Fibroblast of lung (primary cell): ENCODE measurements at regions not wholly inside any gene's neighbourhood (a gene's known extent, or its start where the extent isn't known, plus 50 kb on each side); places are given as distances from the start of the nearest gene placed in this dataset.

Experiments used
- DNase-seq, 2 donors: peaks; one replicate each; pipeline versions ENCODE4 v3.0.0 to v3.0.0-alpha.2; 2010; ENCODE audit warnings: low read depth in 2 of 2
- H2AFZ ChIP-seq: 2 replicates; pipeline ENCODE4 v1.5.1; 2012; ENCODE audit warnings: low read length, control low read depth, inconsistent platforms
- H3K27ac ChIP-seq: 2 replicates; pipeline ENCODE4 v1.5.1; 2011; ENCODE audit warnings: low read length, control low read depth; ENCODE audit not compliant: insufficient read depth
- H3K27me3 ChIP-seq: 2 replicates; pipeline ENCODE4 v1.5.1; 2011; ENCODE audit warnings: mild to moderate bottlenecking, low read length; ENCODE audit not compliant: control insufficient read depth, insufficient read depth
- H3K36me3 ChIP-seq: 2 replicates; pipeline ENCODE4 v1.5.1; 2011; ENCODE audit warnings: low read length; ENCODE audit not compliant: control insufficient read depth, insufficient read depth
- H3K4me1 ChIP-seq: 2 replicates; pipeline ENCODE4 v1.5.1; 2011; ENCODE audit warnings: low read length; ENCODE audit not compliant: control insufficient read depth, insufficient read depth; ENCODE audit errors: extremely low read depth
- H3K4me2 ChIP-seq: 2 replicates; pipeline ENCODE4 v1.5.1; 2011; ENCODE audit warnings: low read length, control low read depth; ENCODE audit not compliant: insufficient read depth; ENCODE audit errors: extremely low read depth
- H3K4me3 ChIP-seq, 4 experiments: fragments of 200-600 bp in 1 of 4; sonication (generic) in 1 of 4; replicated peaks in 1 of 4; 2 replicates each; pipeline ENCODE4 v1.5.1; 2011 to 2016; ENCODE audit warnings: low read length in 4 of 4, low read depth in 3 of 4, mild to moderate bottlenecking in 3 of 4, control low read depth in 2 of 4, inconsistent platforms in 1 of 4, mixed read lengths in 1 of 4; ENCODE audit not compliant: insufficient read depth in 1 of 4; ENCODE audit errors: control extremely low read depth in 1 of 4
- H3K79me2 ChIP-seq: 2 replicates; pipeline ENCODE4 v1.5.1; 2012; ENCODE audit warnings: mild to moderate bottlenecking, low read length, inconsistent platforms; ENCODE audit not compliant: control insufficient read depth, insufficient read depth
- H3K9ac ChIP-seq: 2 replicates; pipeline ENCODE4 v1.5.1; 2011; ENCODE audit warnings: mild to moderate bottlenecking, low read length, control low read depth; ENCODE audit not compliant: insufficient read depth
- H3K9me3 ChIP-seq: 2 replicates; pipeline ENCODE4 v1.5.1; 2012; ENCODE audit warnings: low read depth, low read length; ENCODE audit not compliant: control insufficient read depth, insufficient read depth
- H4K20me1 ChIP-seq: 2 replicates; pipeline ENCODE4 v1.5.1; 2011; ENCODE audit warnings: low read length; ENCODE audit not compliant: control insufficient read depth, insufficient read depth; ENCODE audit errors: extremely low read depth
- EZH2 ChIP-seq: IDR thresholded peaks from 2 replicates; pipeline ENCODE4 v1.5.1; 2012; ENCODE audit warnings: low read length, control low read depth, mild to moderate bottlenecking; ENCODE audit errors: missing control alignments
- TF ChIP-seq, protein P1 (sequence below), 2 donors: IDR thresholded peaks in 1 of 2; conservative IDR thresholded peaks in 1 of 2; 1 replicate in 1 of 2; 2 replicates in 1 of 2; pipeline ENCODE4 v1.5.1; 2011 to 2012; ENCODE audit warnings: low read length in 2 of 2, control low read depth in 1 of 2, inconsistent platforms in 1 of 2, low read depth in 1 of 2, mild to moderate bottlenecking in 1 of 2

- no peaks in the 10 kb centered on the region for H3K9me3 ChIP-seq
- DNase-seq = no peak
- H3K36me3 ChIP-seq = no peaks in the 10 kb centered on the region
- H3K27ac ChIP-seq = no peak overlapping the region
- no peak overlapping the region for H2AFZ ChIP-seq
- H3K4me3 ChIP-seq = no peak overlapping the region
- no peaks in the 10 kb centered on the region for H3K27me3 ChIP-seq
- no peak for TF ChIP-seq EZH2
- TF ChIP-seq, protein P1, sequence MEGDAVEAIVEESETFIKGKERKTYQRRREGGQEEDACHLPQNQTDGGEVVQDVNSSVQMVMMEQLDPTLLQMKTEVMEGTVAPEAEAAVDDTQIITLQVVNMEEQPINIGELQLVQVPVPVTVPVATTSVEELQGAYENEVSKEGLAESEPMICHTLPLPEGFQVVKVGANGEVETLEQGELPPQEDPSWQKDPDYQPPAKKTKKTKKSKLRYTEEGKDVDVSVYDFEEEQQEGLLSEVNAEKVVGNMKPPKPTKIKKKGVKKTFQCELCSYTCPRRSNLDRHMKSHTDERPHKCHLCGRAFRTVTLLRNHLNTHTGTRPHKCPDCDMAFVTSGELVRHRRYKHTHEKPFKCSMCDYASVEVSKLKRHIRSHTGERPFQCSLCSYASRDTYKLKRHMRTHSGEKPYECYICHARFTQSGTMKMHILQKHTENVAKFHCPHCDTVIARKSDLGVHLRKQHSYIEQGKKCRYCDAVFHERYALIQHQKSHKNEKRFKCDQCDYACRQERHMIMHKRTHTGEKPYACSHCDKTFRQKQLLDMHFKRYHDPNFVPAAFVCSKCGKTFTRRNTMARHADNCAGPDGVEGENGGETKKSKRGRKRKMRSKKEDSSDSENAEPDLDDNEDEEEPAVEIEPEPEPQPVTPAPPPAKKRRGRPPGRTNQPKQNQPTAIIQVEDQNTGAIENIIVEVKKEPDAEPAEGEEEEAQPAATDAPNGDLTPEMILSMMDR (conservative IDR thresholded peaks at IDR 0.05 in 1 of 2, IDR thresholded peaks at IDR 0.05 in 1 of 2; ENCODE audit: low read depth in 1 of 2, low read length in 2 of 2) = no peak
- H3K79me2 ChIP-seq = no peaks in the 10 kb centered on the region
- no peak overlapping the region for H3K4me2 ChIP-seq
- H3K9ac ChIP-seq = no peak overlapping the region
- no peaks in the 10 kb centered on the region for H4K20me1 ChIP-seq
- H3K4me1 ChIP-seq = no peaks in the 10 kb centered on the region
Observed at GRCh38 chr20:60408435-60408834, 450.2 kb downstream of the CDH26 start.

GRCh38 chr20:60410618-60411264 lies 452.5 kb downstream of the CDH26 start:
- Histone ChIP-seq H3K9me3 (no peaks in the 10 kb centered on the region), H3K79me2 (no peaks in the 10 kb centered on the region), H3K27ac (no peak overlapping the region), H4K20me1 (no peaks in the 10 kb centered on the region), H3K4me1 (no peaks in the 10 kb centered on the region), H2AFZ (no peak overlapping the region), H3K36me3 (no peaks in the 10 kb centered on the region), H3K9ac (no peak overlapping the region), H3K4me2 (no peak overlapping the region), H3K27me3 (no peaks in the 10 kb centered on the region), H3K4me3 (no peak overlapping the region)
- no peak for TF ChIP-seq EZH2
- TF ChIP-seq, protein P1 (conservative IDR thresholded peaks at IDR 0.05 in 1 of 2, IDR thresholded peaks at IDR 0.05 in 1 of 2; ENCODE audit: low read depth in 1 of 2, low read length in 2 of 2) = no peak
- no peak for DNase-seq

GRCh38 chr20:60411813-60412212 lies 453.6 kb downstream of the CDH26 start:
- H3K4me2 ChIP-seq = no peak overlapping the region
- H3K4me1 ChIP-seq = no peaks in the 10 kb centered on the region
- no peaks in the 10 kb centered on the region for H3K79me2 ChIP-seq
- H4K20me1 ChIP-seq = no peaks in the 10 kb centered on the region
- H3K9ac ChIP-seq = no peak overlapping the region
- H3K9me3 ChIP-seq = no peaks in the 10 kb centered on the region
- no peak overlapping the region for H3K4me3 ChIP-seq
- no peak overlapping the region for H3K27ac ChIP-seq
- no peak for TF ChIP-seq EZH2
- TF ChIP-seq, protein P1 (conservative IDR thresholded peaks at IDR 0.05 in 1 of 2, IDR thresholded peaks at IDR 0.05 in 1 of 2; ENCODE audit: low read depth in 1 of 2, low read length in 2 of 2) = no peak
- DNase-seq = no peak
- no peaks in the 10 kb centered on the region for H3K27me3 ChIP-seq
- H3K36me3 ChIP-seq = no peaks in the 10 kb centered on the region
- no peak overlapping the region for H2AFZ ChIP-seq
